ENCODE measurements at regions not wholly inside any gene's neighbourhood (a gene's known extent, or its start where the extent isn't known, plus 50 kb on each side); places are given as distances from the start of the nearest gene placed in this dataset.

- DNase-seq = no peak
- ATAC-seq = no peak
- Histone ChIP-seq H3K27ac (ENCODE audit: low read length) (no peak overlapping the region), H3K4me1 (ENCODE audit: insufficient read depth, low read length) (no peaks in the 10 kb centered on the region), H3F3A (ENCODE audit: low read length, unreplicated experiment) (no peaks in the 10 kb centered on the region), H3K4me3 (ENCODE audit: low read length) (no peak overlapping the region), H3K9me2 (replicated peaks; ENCODE audit: low read length) (no peaks in the 10 kb centered on the region), H3K79me2 (ENCODE audit: low read length) (no peaks in the 10 kb centered on the region), H3K9ac (ENCODE audit: low read length) (no peak overlapping the region), H4K20me1 (ENCODE audit: low read length) (no peaks in the 10 kb centered on the region), H3K9me3 (ENCODE audit: low read length) (no peaks in the 10 kb centered on the region), H3K4me2 (ENCODE audit: low read length) (no peak overlapping the region), H2AFZ (ENCODE audit: low read length) (no peak overlapping the region), H3K27me3 (ENCODE audit: low read length) (peaks cover 32% of the 10 kb centered on the region), H3K36me3 (ENCODE audit: low read depth, low read length) (no peaks in the 10 kb centered on the region)
- no TSS peak for BruUV-seq (replicated peaks)
- CTCF ChIA-PET = no interaction called here
- TF ChIP-seq EZH2 (IDR thresholded peaks at IDR 0.05; ENCODE audit: low read length, unreplicated experiment) (no peak), EZH2phosphoT487 (IDR thresholded peaks at IDR 0.05; ENCODE audit: borderline replicate concordance, low read length) (no peak)
- TF ChIP-seq, protein P1, sequence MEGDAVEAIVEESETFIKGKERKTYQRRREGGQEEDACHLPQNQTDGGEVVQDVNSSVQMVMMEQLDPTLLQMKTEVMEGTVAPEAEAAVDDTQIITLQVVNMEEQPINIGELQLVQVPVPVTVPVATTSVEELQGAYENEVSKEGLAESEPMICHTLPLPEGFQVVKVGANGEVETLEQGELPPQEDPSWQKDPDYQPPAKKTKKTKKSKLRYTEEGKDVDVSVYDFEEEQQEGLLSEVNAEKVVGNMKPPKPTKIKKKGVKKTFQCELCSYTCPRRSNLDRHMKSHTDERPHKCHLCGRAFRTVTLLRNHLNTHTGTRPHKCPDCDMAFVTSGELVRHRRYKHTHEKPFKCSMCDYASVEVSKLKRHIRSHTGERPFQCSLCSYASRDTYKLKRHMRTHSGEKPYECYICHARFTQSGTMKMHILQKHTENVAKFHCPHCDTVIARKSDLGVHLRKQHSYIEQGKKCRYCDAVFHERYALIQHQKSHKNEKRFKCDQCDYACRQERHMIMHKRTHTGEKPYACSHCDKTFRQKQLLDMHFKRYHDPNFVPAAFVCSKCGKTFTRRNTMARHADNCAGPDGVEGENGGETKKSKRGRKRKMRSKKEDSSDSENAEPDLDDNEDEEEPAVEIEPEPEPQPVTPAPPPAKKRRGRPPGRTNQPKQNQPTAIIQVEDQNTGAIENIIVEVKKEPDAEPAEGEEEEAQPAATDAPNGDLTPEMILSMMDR (conservative IDR thresholded peaks at IDR 0.05; ENCODE audit: low read depth, low read length) = no peak
- intact Hi-C loops (cut with micrococcal nuclease) = no loop called here
- POLR2A ChIA-PET (ENCODE audit: unreplicated experiment) = no interaction called here
Observed at GRCh38 chr2:198282061-198282460, 477.7 kb downstream of the PLCL1 start.

GRCh38 chr2:198280145-198280544 is 475.8 kb downstream of the PLCL1 start:
- H2AFZ ChIP-seq (ENCODE audit: low read length) = no peak overlapping the region
- BruUV-seq (replicated peaks) = no TSS peak
- no peaks in the 10 kb centered on the region for H4K20me1 ChIP-seq (ENCODE audit: low read length)
- intact Hi-C loops (cut with micrococcal nuclease) = no loop called here
- H3K4me1 ChIP-seq (ENCODE audit: insufficient read depth, low read length) = no peaks in the 10 kb centered on the region
- ChIA-PET POLR2A (ENCODE audit: unreplicated experiment) (no interaction called here), CTCF (no interaction called here)
- no peak overlapping the region for H3K4me3 ChIP-seq (ENCODE audit: low read length)
- no peaks in the 10 kb centered on the region for H3F3A ChIP-seq (ENCODE audit: low read length, unreplicated experiment)
- no peak for DNase-seq
- no peaks in the 10 kb centered on the region for H3K79me2 ChIP-seq (ENCODE audit: low read length)
- ATAC-seq = no peak
- H3K9ac ChIP-seq (ENCODE audit: low read length) = no peak overlapping the region
- peaks cover 19% of the 10 kb centered on the region for H3K27me3 ChIP-seq (ENCODE audit: low read length)
- no peak overlapping the region for H3K27ac ChIP-seq (ENCODE audit: low read length)
- H3K36me3 ChIP-seq (ENCODE audit: low read depth, low read length) = no peaks in the 10 kb centered on the region
- no peak for TF ChIP-seq EZH2phosphoT487 (IDR thresholded peaks at IDR 0.05; ENCODE audit: borderline replicate concordance, low read length)
- TF ChIP-seq EZH2 (IDR thresholded peaks at IDR 0.05; ENCODE audit: low read length, unreplicated experiment) = no peak
- TF ChIP-seq, protein P1 (conservative IDR thresholded peaks at IDR 0.05; ENCODE audit: low read depth, low read length) = no peak
- H3K9me2 ChIP-seq (replicated peaks; ENCODE audit: low read length) = no peaks in the 10 kb centered on the region
- no peak overlapping the region for H3K4me2 ChIP-seq (ENCODE audit: low read length)
- H3K9me3 ChIP-seq (ENCODE audit: low read length) = no peaks in the 10 kb centered on the region

DNA sequence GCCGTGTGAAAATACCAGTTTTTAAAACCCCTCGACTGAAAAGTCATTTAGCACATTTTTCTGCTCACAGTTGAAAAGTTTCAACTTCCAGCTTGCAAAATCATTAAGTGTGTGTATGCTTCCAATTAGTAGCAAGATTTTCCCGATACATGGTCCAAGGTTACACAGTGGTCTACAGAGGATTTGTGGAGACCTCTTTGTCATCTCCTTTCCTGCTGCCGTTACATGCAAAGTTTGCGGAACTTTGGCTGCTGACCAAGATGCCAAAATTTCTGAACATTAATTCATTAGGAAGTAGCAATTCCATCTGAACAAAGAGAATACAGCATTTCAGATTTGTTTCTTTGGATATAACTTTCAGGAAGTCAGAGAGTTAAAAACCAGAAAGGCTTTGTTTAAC is 474.6 kb downstream of the PLCL1 start:
- H4K20me1 ChIP-seq (ENCODE audit: low read length) = no peaks in the 10 kb centered on the region
- no peak for TF ChIP-seq EZH2 (IDR thresholded peaks at IDR 0.05; ENCODE audit: low read length, unreplicated experiment)
- TF ChIP-seq, protein P1 (conservative IDR thresholded peaks at IDR 0.05; ENCODE audit: low read depth, low read length) = no peak
- TF ChIP-seq EZH2phosphoT487 (IDR thresholded peaks at IDR 0.05; ENCODE audit: borderline replicate concordance, low read length) = no peak
- H3K9me3 ChIP-seq (ENCODE audit: low read length) = no peaks in the 10 kb centered on the region
- POLR2A ChIA-PET (ENCODE audit: unreplicated experiment) = interaction anchor here (0.7 kb wide), 1 partner anchor 12 kb away, joined by 5 read pairs; no protein-coding TSS in a partner anchor
- no peak overlapping the region for H3K9ac ChIP-seq (ENCODE audit: low read length)
- intact Hi-C loops (cut with micrococcal nuclease) = no loop called here
- no peaks in the 10 kb centered on the region for H3K4me1 ChIP-seq (ENCODE audit: insufficient read depth, low read length)
- no peak overlapping the region for H2AFZ ChIP-seq (ENCODE audit: low read length)
- no TSS peak for BruUV-seq (replicated peaks)
- CTCF ChIA-PET = no interaction called here
- ATAC-seq (no peak), DNase-seq (no peak)
- H3K4me2 ChIP-seq (ENCODE audit: low read length) = no peak overlapping the region
- H3K9me2 ChIP-seq (replicated peaks; ENCODE audit: low read length) = no peaks in the 10 kb centered on the region
- no peak overlapping the region for H3K27ac ChIP-seq (ENCODE audit: low read length)
- no peaks in the 10 kb centered on the region for H3F3A ChIP-seq (ENCODE audit: low read length, unreplicated experiment)
- no peaks in the 10 kb centered on the region for H3K79me2 ChIP-seq (ENCODE audit: low read length)
- H3K4me3 ChIP-seq (ENCODE audit: low read length) = no peak overlapping the region
- H3K36me3 ChIP-seq (ENCODE audit: low read depth, low read length) = no peaks in the 10 kb centered on the region
- H3K27me3 ChIP-seq (ENCODE audit: low read length) = peaks cover 16% of the 10 kb centered on the region

All from PC-3 (cell line).